ENCODE measurements at regions not wholly inside any gene's neighbourhood (a gene's known extent, or its start where the extent isn't known, plus 50 kb on each side); places are given as distances from the start of the nearest gene placed in this dataset.

DNA sequence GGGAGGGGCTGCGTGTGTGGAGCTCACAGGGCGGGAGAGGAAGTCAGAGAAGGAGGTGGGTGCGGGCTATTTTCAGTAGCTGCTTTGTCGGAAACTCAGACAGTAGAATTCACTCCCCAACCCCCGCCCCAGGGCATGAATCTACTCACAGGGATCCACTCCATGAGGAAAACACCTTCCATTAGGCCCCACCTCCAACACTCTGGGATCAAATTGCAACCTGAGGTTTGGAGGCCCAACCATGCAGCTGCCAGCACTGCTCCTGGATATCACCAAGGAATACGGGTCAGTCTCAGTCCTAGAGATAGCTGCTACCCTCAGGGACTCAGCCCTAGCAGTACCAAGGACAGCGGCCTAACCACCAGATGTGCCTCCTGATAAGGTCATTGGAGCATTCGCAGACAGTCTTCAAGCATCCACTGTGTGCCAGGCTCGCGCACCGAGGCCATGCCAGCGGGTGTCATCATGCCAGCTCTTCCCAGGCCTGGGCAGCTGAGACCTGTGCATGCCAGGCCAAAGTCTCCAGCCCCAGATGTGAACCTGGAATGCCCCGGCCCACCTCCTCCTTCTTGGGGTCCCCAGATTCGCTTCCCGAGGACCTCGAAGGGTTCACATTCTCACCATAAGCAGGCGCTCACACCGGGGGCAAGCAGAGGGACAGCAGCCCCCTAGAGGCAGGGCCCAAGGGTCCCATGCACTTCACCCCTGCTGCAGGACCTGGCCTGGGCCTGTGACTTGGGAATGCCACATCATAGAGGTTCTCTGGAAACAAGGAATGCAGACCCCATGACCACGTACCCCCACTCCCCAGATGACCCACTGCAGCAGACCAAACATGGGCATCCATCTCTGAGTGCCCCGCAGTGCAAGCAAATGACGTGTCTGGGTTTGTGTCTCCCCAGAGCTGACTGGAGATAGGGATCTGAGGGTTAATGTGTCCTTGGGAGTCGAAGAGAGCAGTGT lies 102.3 kb downstream of the ADRA2C start:
- 73% methylated on average over 16 of the region's 22 CpGs for WGBS (ENCODE audit: insufficient coverage)

DNA sequence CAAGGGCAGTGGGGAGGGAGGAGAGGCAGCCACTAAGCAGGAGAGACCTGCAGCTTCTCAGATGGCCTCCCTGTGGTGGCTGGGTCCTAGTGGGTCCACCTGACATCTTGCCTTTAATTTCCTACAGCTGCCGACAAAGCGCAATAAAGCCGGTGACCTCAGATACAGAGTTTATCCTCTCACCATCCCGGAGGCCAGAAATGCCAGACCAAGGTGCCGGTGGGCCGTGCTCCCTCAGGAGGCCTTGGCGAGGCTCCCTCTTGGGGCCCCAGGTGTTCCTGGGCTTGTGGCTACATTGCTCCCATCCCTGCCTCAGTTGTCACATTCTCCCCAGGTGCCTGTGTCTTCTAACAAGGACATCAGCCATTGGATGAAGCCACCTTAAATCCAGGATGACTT lies 103.0 kb downstream of the ADRA2C start:
- Histone ChIP-seq H3K4me1 (ENCODE audit: control insufficient read depth, insufficient read depth, low read length) (no peaks in the 10 kb centered on the region), H3K27me3 (ENCODE audit: control insufficient read depth, insufficient read depth, low read length) (peaks cover 61% of the 10 kb centered on the region), H3K27ac (ENCODE audit: low read length) (no peak overlapping the region), H3K4me3 (ENCODE audit: low read length) (no peak overlapping the region), H3K36me3 (ENCODE audit: control insufficient read depth, insufficient read depth, low read length) (no peaks in the 10 kb centered on the region), H3K9me3 (replicated peaks; ENCODE audit: control insufficient read depth, low read depth, low read length) (no peaks in the 10 kb centered on the region)
- 84% methylated on average over 7 of the region's 7 CpGs for WGBS (ENCODE audit: insufficient coverage)
- no peak for DNase-seq

More for the DNA sequence above, 102.3 kb downstream of the ADRA2C start:
- peaks cover 59% of the 10 kb centered on the region for H3K27me3 ChIP-seq (ENCODE audit: control insufficient read depth, insufficient read depth, low read length)
- H3K27ac ChIP-seq (ENCODE audit: low read length) = no peak overlapping the region
- H3K9me3 ChIP-seq (replicated peaks; ENCODE audit: control insufficient read depth, low read depth, low read length) = no peaks in the 10 kb centered on the region
- H3K4me1 ChIP-seq (ENCODE audit: control insufficient read depth, insufficient read depth, low read length) = no peaks in the 10 kb centered on the region
- no peaks in the 10 kb centered on the region for H3K36me3 ChIP-seq (ENCODE audit: control insufficient read depth, insufficient read depth, low read length)
- peak; percentile 14 for DNase-seq
- H3K4me3 ChIP-seq (ENCODE audit: low read length) = no peak overlapping the region

DNA sequence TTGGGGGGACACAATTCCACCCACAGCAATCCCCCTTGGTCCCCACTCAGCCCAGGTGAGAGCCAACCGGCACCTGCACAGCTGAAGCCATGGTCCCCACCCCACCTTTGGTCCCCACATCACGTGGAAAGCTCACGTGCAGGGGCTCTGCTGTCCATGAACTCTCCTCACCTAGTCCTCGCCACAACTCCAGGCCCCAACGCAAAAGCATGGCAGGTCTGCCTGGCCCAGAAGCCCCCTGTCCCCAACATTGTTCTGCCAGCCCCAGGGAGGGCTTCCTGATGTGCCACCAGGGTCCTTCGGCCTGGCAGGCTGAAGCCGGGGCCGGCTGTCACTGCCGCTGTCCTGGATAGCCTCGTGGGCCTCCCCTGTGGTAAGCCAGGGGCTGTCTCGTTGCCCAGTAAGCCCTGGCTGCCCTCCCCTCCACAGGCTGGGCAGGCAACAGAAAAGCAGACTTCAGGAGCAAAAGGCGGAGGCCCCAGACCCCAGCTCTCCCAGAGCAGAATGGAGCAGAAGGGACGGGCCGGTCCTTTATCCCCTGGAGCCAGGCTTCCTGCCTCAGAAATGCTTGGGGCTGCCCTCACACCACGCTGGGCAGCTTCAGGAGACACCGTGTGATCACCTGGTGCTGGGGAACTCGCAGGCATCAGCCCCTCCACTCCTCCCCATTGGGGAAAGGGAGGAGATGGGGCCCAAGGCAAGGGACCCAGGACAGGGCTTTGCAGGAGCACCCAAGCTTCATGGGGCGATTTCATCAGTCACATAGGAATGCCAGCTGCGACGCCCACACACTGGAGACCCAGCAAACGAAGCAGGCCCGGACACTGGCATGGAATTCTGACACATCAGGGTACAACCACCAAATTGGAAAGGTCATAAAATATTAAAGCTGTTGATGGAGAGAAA lies 103.7 kb downstream of the ADRA2C start:
- Histone ChIP-seq H3K4me1 (ENCODE audit: control insufficient read depth, insufficient read depth, low read length) (no peaks in the 10 kb centered on the region), H3K36me3 (ENCODE audit: control insufficient read depth, insufficient read depth, low read length) (no peaks in the 10 kb centered on the region), H3K27ac (ENCODE audit: low read length) (no peak overlapping the region), H3K9me3 (replicated peaks; ENCODE audit: control insufficient read depth, low read depth, low read length) (no peaks in the 10 kb centered on the region), H3K4me3 (ENCODE audit: low read length) (no peak overlapping the region), H3K27me3 (ENCODE audit: control insufficient read depth, insufficient read depth, low read length) (peaks cover 63% of the 10 kb centered on the region)
- 62% methylated on average over 15 of the region's 22 CpGs for WGBS (ENCODE audit: insufficient coverage)
- DNase-seq = no peak

DNA sequence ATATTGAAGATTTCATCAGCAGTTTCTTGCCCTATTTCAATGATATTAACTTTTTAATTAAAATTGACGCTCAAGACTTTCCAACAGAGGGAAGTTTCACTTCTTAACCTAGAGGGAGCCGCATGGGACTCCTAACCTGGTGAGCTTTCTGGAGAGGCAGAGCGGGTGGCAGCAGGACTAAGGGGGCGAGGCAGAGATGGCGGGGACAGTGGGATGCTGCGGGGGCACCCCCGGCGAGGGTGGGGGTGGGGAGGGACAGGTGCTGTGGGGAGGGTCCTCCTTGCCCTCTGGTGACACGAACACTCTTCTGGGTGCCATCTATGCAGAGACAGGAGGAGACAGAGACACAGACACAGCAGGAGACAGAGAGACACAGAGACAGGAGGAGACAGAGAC lies 104.4 kb downstream of the ADRA2C start:
- Histone ChIP-seq H3K36me3 (ENCODE audit: control insufficient read depth, insufficient read depth, low read length) (no peaks in the 10 kb centered on the region), H3K4me1 (ENCODE audit: control insufficient read depth, insufficient read depth, low read length) (no peaks in the 10 kb centered on the region), H3K9me3 (replicated peaks; ENCODE audit: control insufficient read depth, low read depth, low read length) (no peaks in the 10 kb centered on the region), H3K27me3 (ENCODE audit: control insufficient read depth, insufficient read depth, low read length) (peaks cover 68% of the 10 kb centered on the region), H3K27ac (ENCODE audit: low read length) (no peak overlapping the region), H3K4me3 (ENCODE audit: low read length) (no peak overlapping the region)
- DNase-seq = no peak
- 85% methylated on average over 8 of the region's 9 CpGs for WGBS (ENCODE audit: insufficient coverage)

DNA sequence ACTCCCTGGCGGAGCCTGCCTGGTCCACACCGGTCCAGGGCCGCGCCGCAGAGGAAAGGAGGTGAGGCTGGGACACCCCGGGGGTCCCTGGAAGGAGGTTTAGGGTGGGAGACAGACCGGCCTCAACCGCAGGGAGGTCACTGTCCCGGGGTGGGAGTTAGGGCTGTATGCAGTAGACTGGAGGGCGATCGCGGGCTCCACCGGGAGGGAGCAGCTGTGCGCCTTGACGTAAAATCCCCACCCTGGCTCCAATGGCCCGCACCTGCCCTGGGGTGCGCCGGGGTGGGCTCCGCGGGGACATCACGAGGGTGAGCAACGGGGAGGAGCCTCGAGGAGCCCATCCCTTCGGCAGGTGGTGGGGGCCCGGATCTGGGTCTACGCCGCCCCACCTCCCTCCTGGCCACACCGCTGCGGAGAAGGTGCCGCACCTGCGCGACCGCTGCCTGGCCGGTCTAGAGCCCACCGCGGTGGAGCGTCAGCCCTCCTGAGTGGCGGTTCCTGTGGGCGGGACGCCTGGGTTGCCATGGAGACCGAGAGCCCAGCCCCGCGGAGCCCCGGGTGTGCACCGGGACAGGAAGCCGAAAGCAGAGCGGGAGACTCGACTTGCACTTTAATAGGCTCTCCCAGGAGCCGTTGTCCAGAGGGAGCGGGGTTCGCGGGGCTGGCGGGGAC lies 105.1 kb downstream of the ADRA2C start:
- H3K9me3 ChIP-seq (replicated peaks; ENCODE audit: control insufficient read depth, low read depth, low read length) = no peaks in the 10 kb centered on the region
- no peak overlapping the region for H3K4me3 ChIP-seq (ENCODE audit: low read length)
- peak; percentile 16 for DNase-seq
- 6% methylated on average over 38 of the region's 53 CpGs for WGBS (ENCODE audit: insufficient coverage)
- no peaks in the 10 kb centered on the region for H3K36me3 ChIP-seq (ENCODE audit: control insufficient read depth, insufficient read depth, low read length)
- H3K4me1 ChIP-seq (ENCODE audit: control insufficient read depth, insufficient read depth, low read length) = no peaks in the 10 kb centered on the region
- no peak overlapping the region for H3K27ac ChIP-seq (ENCODE audit: low read length)
- H3K27me3 ChIP-seq (ENCODE audit: control insufficient read depth, insufficient read depth, low read length) = peaks cover 74% of the 10 kb centered on the region

DNA sequence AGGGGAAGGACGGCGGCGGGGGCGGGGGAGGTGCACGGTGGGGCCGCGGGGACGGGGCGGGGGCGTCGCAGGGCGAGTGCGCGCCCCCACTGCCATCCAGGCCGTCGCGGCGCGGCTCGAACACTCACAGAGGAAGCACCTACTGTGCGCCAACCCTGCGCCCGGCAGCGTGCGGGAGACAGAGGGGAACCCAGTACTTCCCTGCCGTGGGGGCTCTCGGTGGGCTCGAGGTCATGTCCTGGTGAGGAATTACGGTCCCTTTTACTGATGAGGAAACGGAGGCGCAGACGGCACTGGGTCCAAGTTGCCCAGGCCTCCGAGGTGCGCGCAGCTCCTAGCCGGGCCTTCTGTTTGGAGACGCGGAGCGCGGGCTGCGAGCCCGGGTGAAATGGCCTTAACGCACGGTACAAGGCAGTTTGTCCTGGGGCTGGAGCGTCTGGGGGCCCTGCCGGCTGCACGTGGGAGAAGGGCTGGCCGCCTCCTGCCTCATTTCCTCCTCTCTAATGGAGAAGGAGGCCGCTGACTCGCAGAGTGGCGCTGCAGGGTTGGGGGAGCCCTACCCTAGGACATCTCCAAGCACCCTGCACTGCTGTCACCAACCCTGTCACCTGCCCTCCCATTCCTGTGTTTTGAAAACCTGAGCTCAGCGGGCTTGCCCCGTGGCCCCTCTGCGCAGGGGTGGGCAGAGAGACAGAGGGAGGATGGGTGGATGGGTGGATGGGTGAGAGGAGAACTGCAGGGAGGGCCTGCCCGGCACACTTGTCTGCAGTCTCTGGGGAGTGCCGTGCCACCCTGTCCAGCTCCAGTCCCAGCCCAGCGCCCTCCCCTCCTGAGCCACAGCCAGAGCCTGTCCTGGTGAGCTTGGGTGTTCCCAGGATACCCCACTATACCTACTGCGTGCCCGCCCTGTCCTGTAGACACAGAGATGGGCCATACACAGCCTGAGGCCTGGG lies 106.0 kb downstream of the ADRA2C start:
- Histone ChIP-seq H3K36me3 (ENCODE audit: control insufficient read depth, insufficient read depth, low read length) (no peaks in the 10 kb centered on the region), H3K9me3 (replicated peaks; ENCODE audit: control insufficient read depth, low read depth, low read length) (no peaks in the 10 kb centered on the region), H3K4me3 (ENCODE audit: low read length) (no peak overlapping the region), H3K4me1 (ENCODE audit: control insufficient read depth, insufficient read depth, low read length) (no peaks in the 10 kb centered on the region), H3K27ac (ENCODE audit: low read length) (no peak overlapping the region), H3K27me3 (ENCODE audit: control insufficient read depth, insufficient read depth, low read length) (peaks cover 80% of the 10 kb centered on the region)
- DNase-seq = no peak
- 9% methylated on average over 42 of the region's 59 CpGs for WGBS (ENCODE audit: insufficient coverage)

DNA sequence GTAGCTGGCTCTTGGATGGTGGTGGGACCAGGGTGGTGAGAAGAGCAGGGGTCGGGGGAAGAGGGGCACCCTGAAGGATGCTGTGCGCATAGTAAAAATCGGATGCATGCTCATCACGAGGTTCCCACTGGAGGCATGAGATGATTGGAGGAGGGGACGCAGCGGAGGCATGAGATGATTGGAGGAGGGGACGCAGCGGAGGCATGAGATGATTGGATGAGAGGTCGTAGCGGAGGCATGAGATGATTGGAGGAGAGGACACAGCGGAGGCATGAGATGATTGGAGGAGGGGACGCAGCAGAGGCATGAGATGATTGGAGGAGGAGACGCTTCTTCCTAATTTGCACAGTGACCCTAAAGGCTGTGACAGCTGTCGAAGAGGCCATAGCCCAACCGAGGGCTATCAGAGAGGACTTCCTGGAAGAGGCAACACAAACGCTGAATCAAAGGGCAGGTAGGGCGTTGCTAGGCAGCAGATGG lies 106.7 kb downstream of the ADRA2C start:
- DNase-seq = no peak
- Histone ChIP-seq H3K36me3 (ENCODE audit: control insufficient read depth, insufficient read depth, low read length) (no peaks in the 10 kb centered on the region), H3K9me3 (replicated peaks; ENCODE audit: control insufficient read depth, low read depth, low read length) (no peaks in the 10 kb centered on the region), H3K27me3 (ENCODE audit: control insufficient read depth, insufficient read depth, low read length) (peaks cover 77% of the 10 kb centered on the region), H3K4me1 (ENCODE audit: control insufficient read depth, insufficient read depth, low read length) (no peaks in the 10 kb centered on the region), H3K4me3 (ENCODE audit: low read length) (no peak overlapping the region), H3K27ac (ENCODE audit: low read length) (no peak overlapping the region)
- WGBS (ENCODE audit: insufficient coverage) = 71% methylated on average over 17 of the region's 17 CpGs

DNA sequence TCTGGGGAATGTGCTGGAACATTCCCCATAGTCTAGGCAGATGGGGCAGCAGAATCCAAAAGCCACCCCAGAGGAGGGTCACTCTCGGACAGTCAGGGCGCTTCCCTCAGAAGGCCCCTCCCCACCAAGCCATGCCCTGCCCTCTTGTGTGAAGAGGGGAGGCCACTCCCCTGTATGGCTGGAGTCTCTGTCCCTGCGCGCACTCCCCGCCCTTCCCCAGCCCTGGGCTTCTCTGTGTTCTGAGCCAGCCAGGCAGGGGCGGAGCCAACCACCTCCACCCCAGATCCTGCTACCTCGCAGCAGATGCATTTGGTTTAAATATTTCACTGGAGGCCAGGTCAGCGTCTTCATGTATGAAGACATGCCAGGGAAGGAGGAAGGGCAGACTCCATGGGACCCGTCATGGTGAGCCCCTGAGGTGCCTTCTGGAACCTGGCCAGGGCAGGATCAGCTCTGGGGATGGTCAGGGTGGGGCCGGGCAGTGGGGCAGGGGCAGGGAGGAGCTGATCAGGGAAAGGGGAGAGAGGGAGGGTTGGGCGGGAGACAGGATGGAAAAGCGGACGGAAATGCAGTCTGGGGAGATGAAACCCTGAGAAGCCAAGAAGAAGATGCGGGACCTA lies 107.3 kb downstream of the ADRA2C start:
- Histone ChIP-seq H3K27me3 (ENCODE audit: control insufficient read depth, insufficient read depth, low read length) (peaks cover 81% of the 10 kb centered on the region), H3K4me3 (ENCODE audit: low read length) (no peak overlapping the region), H3K9me3 (replicated peaks; ENCODE audit: control insufficient read depth, low read depth, low read length) (no peaks in the 10 kb centered on the region), H3K36me3 (ENCODE audit: control insufficient read depth, insufficient read depth, low read length) (no peaks in the 10 kb centered on the region), H3K4me1 (ENCODE audit: control insufficient read depth, insufficient read depth, low read length) (no peaks in the 10 kb centered on the region), H3K27ac (ENCODE audit: low read length) (no peak overlapping the region)
- WGBS (ENCODE audit: insufficient coverage) = 26% methylated on average over 8 of the region's 14 CpGs
- DNase-seq = no peak

DNA sequence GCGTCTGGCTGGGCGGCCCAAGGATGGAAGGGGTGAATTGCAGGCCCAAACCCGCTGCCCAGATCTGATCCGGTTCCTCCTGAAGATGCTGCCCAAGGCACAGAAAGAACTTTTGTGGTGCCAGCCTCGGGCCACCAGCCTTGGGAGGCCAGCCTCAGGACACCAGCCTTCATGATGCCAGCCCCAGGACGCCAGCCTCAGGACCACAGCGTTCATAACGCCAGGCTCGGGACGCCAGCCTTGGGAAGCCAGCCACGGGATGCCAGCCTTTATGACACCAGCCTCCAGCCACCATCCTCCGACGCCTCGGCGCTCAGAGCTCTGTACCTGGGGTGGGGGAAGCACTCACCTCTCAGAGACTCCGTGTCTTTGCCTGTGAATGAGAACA lies 107.8 kb downstream of the ADRA2C start:
- Histone ChIP-seq H3K9me3 (replicated peaks; ENCODE audit: control insufficient read depth, low read depth, low read length) (no peaks in the 10 kb centered on the region), H3K27ac (ENCODE audit: low read length) (no peak overlapping the region), H3K4me3 (ENCODE audit: low read length) (no peak overlapping the region), H3K4me1 (ENCODE audit: control insufficient read depth, insufficient read depth, low read length) (no peaks in the 10 kb centered on the region), H3K27me3 (ENCODE audit: control insufficient read depth, insufficient read depth, low read length) (peaks cover 83% of the 10 kb centered on the region), H3K36me3 (ENCODE audit: control insufficient read depth, insufficient read depth, low read length) (no peaks in the 10 kb centered on the region)
- 59% methylated on average over 4 of the region's 16 CpGs for WGBS (ENCODE audit: insufficient coverage)
- no peak for DNase-seq

Data from muscle of leg (tissue), 3 donors.